AG09309 (cell line): ENCODE measurements at regions not wholly inside any gene's neighbourhood (a gene's known extent, or its start where the extent isn't known, plus 50 kb on each side); places are given as distances from the start of the nearest gene placed in this dataset.

Experiments used
- DNase-seq: peaks from one replicate; pipeline ENCODE4 v3.0.0-alpha.2; 2010; ENCODE audit warnings: low read depth
- H3K4me3 ChIP-seq: 2 replicates; pipeline ENCODE4 v1.5.1; 2011; ENCODE audit warnings: mild to moderate bottlenecking, low read depth, low read length, moderate library complexity; ENCODE audit not compliant: control insufficient read depth
- TF ChIP-seq, protein P1 (sequence below): IDR thresholded peaks from 2 replicates; pipeline ENCODE4 v1.5.1; 2011; ENCODE audit warnings: mild to moderate bottlenecking, low read depth, low read length, inconsistent platforms; ENCODE audit not compliant: insufficient read depth, control insufficient read depth; ENCODE audit errors: missing control alignments

DNA sequence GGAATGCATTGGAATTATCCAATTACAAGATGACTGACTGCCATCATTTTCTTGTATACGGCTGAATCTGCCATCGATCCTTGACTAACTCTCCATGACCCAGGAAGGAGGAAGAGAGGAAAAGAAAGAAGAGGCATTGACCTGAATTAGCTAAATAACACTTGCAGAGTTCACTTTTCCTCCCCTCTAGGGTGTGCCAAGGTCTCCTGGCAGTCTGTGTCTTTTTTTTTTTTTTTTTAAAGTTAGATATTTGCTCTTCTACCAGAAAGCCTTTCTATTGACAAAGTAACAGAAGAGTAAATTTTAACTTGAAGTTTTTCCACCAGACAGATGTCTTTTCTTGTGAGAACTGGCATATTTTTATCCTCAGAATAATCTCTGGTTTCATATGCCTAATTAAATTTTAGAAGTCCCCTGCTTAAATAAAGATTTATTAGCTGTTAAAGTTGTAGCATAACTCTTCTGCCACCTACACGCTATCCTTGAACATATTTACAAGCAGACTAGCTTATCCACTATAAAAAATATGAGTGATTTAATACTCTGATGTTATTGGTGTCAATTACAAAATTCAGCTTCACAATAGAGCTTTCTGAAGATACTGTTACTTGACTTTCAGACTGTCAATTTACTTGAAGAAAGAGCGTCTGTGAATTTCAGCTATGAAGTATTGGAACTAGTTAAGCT, 171.7 kb upstream of the ETAA1 start:
- TF ChIP-seq, protein P1, sequence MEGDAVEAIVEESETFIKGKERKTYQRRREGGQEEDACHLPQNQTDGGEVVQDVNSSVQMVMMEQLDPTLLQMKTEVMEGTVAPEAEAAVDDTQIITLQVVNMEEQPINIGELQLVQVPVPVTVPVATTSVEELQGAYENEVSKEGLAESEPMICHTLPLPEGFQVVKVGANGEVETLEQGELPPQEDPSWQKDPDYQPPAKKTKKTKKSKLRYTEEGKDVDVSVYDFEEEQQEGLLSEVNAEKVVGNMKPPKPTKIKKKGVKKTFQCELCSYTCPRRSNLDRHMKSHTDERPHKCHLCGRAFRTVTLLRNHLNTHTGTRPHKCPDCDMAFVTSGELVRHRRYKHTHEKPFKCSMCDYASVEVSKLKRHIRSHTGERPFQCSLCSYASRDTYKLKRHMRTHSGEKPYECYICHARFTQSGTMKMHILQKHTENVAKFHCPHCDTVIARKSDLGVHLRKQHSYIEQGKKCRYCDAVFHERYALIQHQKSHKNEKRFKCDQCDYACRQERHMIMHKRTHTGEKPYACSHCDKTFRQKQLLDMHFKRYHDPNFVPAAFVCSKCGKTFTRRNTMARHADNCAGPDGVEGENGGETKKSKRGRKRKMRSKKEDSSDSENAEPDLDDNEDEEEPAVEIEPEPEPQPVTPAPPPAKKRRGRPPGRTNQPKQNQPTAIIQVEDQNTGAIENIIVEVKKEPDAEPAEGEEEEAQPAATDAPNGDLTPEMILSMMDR = no peak
- DNase-seq = no peak
- no peak overlapping the region for H3K4me3 ChIP-seq

- TF ChIP-seq, protein P1 = no peak
- DNase-seq = no peak
These were observed 167.4 kb upstream of the ETAA1 start for GRCh38 chr2:67229706-67230105.

GRCh38 chr2:67232936-67233335, 164.2 kb upstream of the ETAA1 start:
- TF ChIP-seq, protein P1 = no peak
- no peak overlapping the region for H3K4me3 ChIP-seq
- no peak for DNase-seq

More at GRCh38 chr2:67229706-67230105, 167.4 kb upstream of the ETAA1 start:
- no peak overlapping the region for H3K4me3 ChIP-seq

DNA sequence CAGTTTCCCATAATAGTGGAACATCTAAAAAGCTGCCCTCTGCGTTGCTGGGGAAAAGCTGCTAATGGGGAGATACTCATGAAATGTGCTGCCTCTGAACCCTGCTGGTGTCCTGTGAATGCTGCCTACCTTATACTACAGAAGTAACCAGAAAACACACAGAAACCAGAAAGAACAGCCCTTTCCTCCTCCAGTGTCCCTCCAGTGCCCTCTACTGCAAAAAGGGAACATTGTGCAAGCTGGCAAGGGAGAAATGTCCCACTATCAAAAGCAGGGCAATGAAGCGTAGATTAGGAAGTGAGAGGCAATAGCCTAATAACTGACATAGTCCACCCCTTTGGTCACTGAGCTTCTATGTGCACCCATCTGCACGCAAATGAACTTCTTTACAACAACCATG, 162.7 kb upstream of the ETAA1 start:
- peak; percentile 37 for DNase-seq
- TF ChIP-seq, protein P1 = peak; percentile 81
- H3K4me3 ChIP-seq = no peak overlapping the region

- H3K4me3 ChIP-seq = no peak overlapping the region
- TF ChIP-seq, protein P1 = peak; percentile 24
- no peak for DNase-seq
These were observed 159.8 kb upstream of the ETAA1 start for GRCh38 chr2:67237288-67237687.

DNA sequence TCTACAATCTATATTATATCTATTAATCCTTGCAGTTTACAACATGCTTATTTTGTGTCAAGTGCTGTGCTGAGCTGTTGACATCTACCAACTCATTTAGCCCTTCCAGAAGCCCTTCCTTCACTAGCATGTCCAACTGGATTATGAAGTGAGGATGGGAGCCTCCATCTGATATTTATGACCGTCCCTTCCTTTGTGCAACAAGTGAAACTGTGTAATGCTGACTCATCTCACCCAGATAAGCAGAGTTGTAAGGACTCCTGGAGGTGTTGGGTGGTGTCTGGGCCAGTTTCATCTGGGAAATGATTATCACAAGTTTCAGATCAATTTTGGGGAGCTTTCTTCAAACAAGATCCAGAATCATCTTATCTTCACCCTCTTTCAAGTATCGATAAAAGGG, 156.6 kb upstream of the ETAA1 start:
- no peak for DNase-seq
- TF ChIP-seq, protein P1 = no peak
- H3K4me3 ChIP-seq = no peak overlapping the region
